H1 (cell line): ENCODE measurements at regions not wholly inside any gene's neighbourhood (a gene's known extent, or its start where the extent isn't known, plus 50 kb on each side); places are given as distances from the start of the nearest gene placed in this dataset.

Experiments used
- CTCF ChIA-PET: fragments of 300-600 bp; sonication (Branson Sonifier 250); formaldehyde crosslinking; loops from one replicate; lab custom pipeline; 2021; ENCODE audit not compliant: partially characterized antibody; lab: Charles Lee
- POLR2A ChIA-PET: fragments of 300-600 bp; sonication (Branson Sonifier 250); formaldehyde crosslinking; loops from one replicate; lab custom pipeline; 2021; ENCODE audit warnings: inconsistent platforms; ENCODE audit not compliant: partially characterized antibody; lab: Charles Lee
- DNase-seq, 2 experiments: peaks; one replicate each; pipeline versions ENCODE4 v3.0.0 to v3.0.0-alpha.2; 2010 to 2022; ENCODE audit warnings: low spot score in 2 of 2, low read depth in 1 of 2, mixed read lengths in 1 of 2
- FAIRE-seq: peaks from 2 replicates; lab custom pipeline; 2011; peaks lifted over from hg19 to GRCh38; lab: Jason Lieb, UNC
- H2AFZ ChIP-seq: 2 replicates; pipeline ENCODE4 v1.8.1; 2012; ENCODE audit warnings: low read length, inconsistent platforms
- H2AK5ac ChIP-seq: 2 replicates; pipeline ENCODE4 v1.6.1; 2013; ENCODE audit warnings: low read depth, low read length
- H2BK120ac ChIP-seq: replicated peaks from 2 replicates; pipeline ENCODE3; 2013; ENCODE audit warnings: low read depth, low read length, inconsistent platforms
- H2BK12ac ChIP-seq: 2 replicates; pipeline ENCODE4 v1.6.1; 2013; ENCODE audit warnings: low read depth, low read length
- H2BK15ac ChIP-seq: 2 replicates; pipeline ENCODE4 v1.6.1; 2013; ENCODE audit warnings: low read length
- H2BK20ac ChIP-seq: 2 replicates; pipeline ENCODE4 v1.6.1; 2013; ENCODE audit warnings: low read length
- H2BK5ac ChIP-seq: 2 replicates; pipeline ENCODE4 v1.6.1; 2013; ENCODE audit warnings: low read depth, low read length
- H3K14ac ChIP-seq: 2 replicates; pipeline ENCODE4 v1.6.1; 2013; ENCODE audit warnings: inconsistent platforms; ENCODE audit not compliant: insufficient read length
- H3K18ac ChIP-seq: 2 replicates; pipeline ENCODE4 v1.6.1; 2013; ENCODE audit warnings: low read length; ENCODE audit errors: extremely low read depth
- H3K23ac ChIP-seq: 2 replicates; pipeline ENCODE4 v1.6.1; 2013; ENCODE audit warnings: inconsistent platforms; ENCODE audit not compliant: insufficient read length
- H3K23me2 ChIP-seq: 2 replicates; pipeline ENCODE4 v1.6.1; 2013; ENCODE audit warnings: low read depth, low read length
- H3K27ac ChIP-seq: 2 replicates; pipeline ENCODE4 v1.6.1; 2011; ENCODE audit warnings: low read depth, low read length, inconsistent platforms
- H3K27me3 ChIP-seq, 4 experiments: replicated peaks in 1 of 4; 1 replicate in 1 of 4; 2 replicates in 3 of 4; pipeline versions ENCODE4 v1.6.1 to v1.8.1; 2011 to 2013; ENCODE audit warnings: low read length in 3 of 4, mild to moderate bottlenecking in 3 of 4, inconsistent platforms in 2 of 4, mixed read lengths in 2 of 4, moderate library complexity in 1 of 4; ENCODE audit not compliant: control insufficient read depth in 3 of 4, insufficient read depth in 3 of 4; ENCODE audit errors: extremely low read depth in 1 of 4
- H3K36me3 ChIP-seq, 4 experiments: 2 replicates each; pipeline versions ENCODE4 v1.6.1 to v1.8.1; 2011 to 2013; ENCODE audit warnings: mild to moderate bottlenecking in 4 of 4, low read length in 3 of 4, moderate library complexity in 2 of 4, control low read depth in 1 of 4, inconsistent platforms in 1 of 4; ENCODE audit not compliant: insufficient read depth in 4 of 4, control insufficient read depth in 2 of 4
- H3K4ac ChIP-seq: replicated peaks from 2 replicates; pipeline ENCODE3; 2013; ENCODE audit warnings: low read length, low read depth, mixed read lengths, inconsistent platforms; ENCODE audit not compliant: insufficient read length
- H3K4me1 ChIP-seq, 4 experiments: replicated peaks in 1 of 4; 1 replicate in 1 of 4; 2 replicates in 3 of 4; pipeline versions ENCODE4 v1.6.1 to v1.8.1; 2011 to 2013; ENCODE audit warnings: low read length in 3 of 4, inconsistent platforms in 2 of 4, mixed read lengths in 1 of 4; ENCODE audit not compliant: insufficient read depth in 4 of 4, control insufficient read depth in 3 of 4
- H3K4me2 ChIP-seq, 2 experiments: 2 replicates each; pipeline versions ENCODE4 v1.6.1 to v1.8.1; 2011 to 2013; ENCODE audit warnings: low read depth in 2 of 2, low read length in 2 of 2, control low read depth in 1 of 2, inconsistent platforms in 1 of 2, mild to moderate bottlenecking in 1 of 2; ENCODE audit not compliant: insufficient read depth in 1 of 2
- H3K4me3 ChIP-seq, 4 experiments: fragments of 200-600, 300-600 bp in 1 of 4; sonication (generic), shearing (Covaris generic), sonication (Bioruptor Twin) in 1 of 4; 2 replicates each; pipeline versions ENCODE4 v1.5.1 to v1.8.1; 2011 to 2016; ENCODE audit warnings: low read length in 4 of 4, low read depth in 3 of 4, control low read depth in 2 of 4, inconsistent platforms in 2 of 4, mild to moderate bottlenecking in 2 of 4, mixed read lengths in 1 of 4, moderate library complexity in 1 of 4; ENCODE audit not compliant: insufficient read depth in 2 of 4; ENCODE audit errors: extremely low read depth in 1 of 4
- H3K56ac ChIP-seq: replicated peaks from 2 replicates; pipeline ENCODE3; 2013; ENCODE audit warnings: low read depth, mild to moderate bottlenecking, mixed read lengths, low read length, inconsistent platforms; ENCODE audit not compliant: insufficient read length
- H3K79me1 ChIP-seq: 2 replicates; pipeline ENCODE4 v1.6.1; 2013; ENCODE audit warnings: low read depth, low read length, control low read depth
- H3K79me2 ChIP-seq, 2 experiments: 2 replicates each; pipeline versions ENCODE4 v1.6.1 to v1.8.1; 2012 to 2013; ENCODE audit warnings: low read length in 2 of 2, mild to moderate bottlenecking in 2 of 2, inconsistent platforms in 1 of 2; ENCODE audit not compliant: insufficient read depth in 2 of 2, control insufficient read depth in 1 of 2
- H3K9ac ChIP-seq, 4 experiments: replicated peaks in 1 of 4; 1 replicate in 1 of 4; 2 replicates in 3 of 4; pipeline versions ENCODE4 v1.6.1 to v1.8.1; 2011 to 2013; ENCODE audit warnings: low read depth in 3 of 4, low read length in 3 of 4, control low read depth in 2 of 4, mild to moderate bottlenecking in 2 of 4, moderate library complexity in 2 of 4, inconsistent platforms in 1 of 4; ENCODE audit errors: extremely low read depth in 1 of 4
- H3K9me3 ChIP-seq, 2 experiments: 2 replicates each; pipeline versions ENCODE4 v1.6.1 to v1.8.1; 2012 to 2013; ENCODE audit warnings: mild to moderate bottlenecking in 2 of 2, moderate library complexity in 2 of 2, control low read depth in 1 of 2, inconsistent platforms in 1 of 2, low read depth in 1 of 2, low read length in 1 of 2, mixed read lengths in 1 of 2; ENCODE audit not compliant: insufficient read depth in 2 of 2
- H4K20me1 ChIP-seq, 2 experiments: replicated peaks in 1 of 2; 2 replicates each; pipeline versions ENCODE3 to v1.8.1; 2011 to 2013; ENCODE audit warnings: inconsistent platforms in 2 of 2, low read length in 2 of 2, mild to moderate bottlenecking in 1 of 2; ENCODE audit not compliant: insufficient read depth in 2 of 2, control insufficient read depth in 1 of 2
- H4K5ac ChIP-seq: 2 replicates; pipeline ENCODE4 v1.6.1; 2013; ENCODE audit warnings: low read length, low read depth, mixed read lengths, inconsistent platforms; ENCODE audit not compliant: insufficient read length
- H4K8ac ChIP-seq: 2 replicates; pipeline ENCODE4 v1.8.0; 2013; ENCODE audit warnings: mild to moderate bottlenecking, moderate library complexity, low read length, inconsistent platforms; ENCODE audit not compliant: insufficient read depth; ENCODE audit errors: extremely low read depth
- H4K91ac ChIP-seq: replicated peaks from 2 replicates; pipeline ENCODE3; 2013; ENCODE audit warnings: low read length, mixed read lengths, inconsistent platforms; ENCODE audit not compliant: insufficient read length
- ASH2L ChIP-seq: fragments of 200-600, 300-600 bp; sonication (generic); IDR thresholded peaks from one replicate; pipeline ENCODE4 v1.7.1; 2017; ENCODE audit warnings: low read length
- CBX8 ChIP-seq: fragments of 300-800, 300-1000 bp; sonication (generic); IDR thresholded peaks from 2 replicates; pipeline ENCODE4 v1.7.1; 2016; ENCODE audit warnings: low read depth, low read length, borderline replicate concordance
- CHD2 ChIP-seq: IDR thresholded peaks from 2 replicates; pipeline ENCODE4 v1.6.1; 2012; ENCODE audit warnings: low read length, improper control_type of control experiment
- CREB1 ChIP-seq: IDR thresholded peaks from 2 replicates; pipeline ENCODE4 v1.6.1; 2012; ENCODE audit warnings: inconsistent platforms
- EP300 ChIP-seq, 2 experiments: IDR thresholded peaks; 1 replicate in 1 of 2; 2 replicates in 1 of 2; pipeline ENCODE4 v1.6.1; 2011 to 2012; ENCODE audit warnings: low read depth in 2 of 2, low read length in 2 of 2, mild to moderate bottlenecking in 2 of 2, borderline replicate concordance in 1 of 2, inconsistent platforms in 1 of 2, moderate library complexity in 1 of 2
- FOSL1 ChIP-seq: IDR thresholded peaks from 2 replicates; pipeline ENCODE4 v1.6.1; 2011; ENCODE audit warnings: mild to moderate bottlenecking, low read depth, low read length, moderate library complexity; ENCODE audit not compliant: insufficient read depth
- NANOG ChIP-seq: IDR thresholded peaks from 2 replicates; pipeline ENCODE4 v1.6.1; 2011; ENCODE audit warnings: low read length, low read depth, mild to moderate bottlenecking, inconsistent platforms; ENCODE audit not compliant: insufficient read depth, poor library complexity, severe bottlenecking
- NRF1 ChIP-seq: IDR thresholded peaks from 2 replicates; pipeline ENCODE4 v1.6.1; 2011; ENCODE audit warnings: mild to moderate bottlenecking, low read depth, low read length, improper control_type of control experiment
- RBBP5 ChIP-seq: IDR thresholded peaks from 2 replicates; pipeline ENCODE4 v1.7.1; 2012; ENCODE audit warnings: low read depth, mild to moderate bottlenecking, inconsistent platforms, low read length, moderate library complexity, borderline replicate concordance
- SIN3A ChIP-seq, 2 experiments: IDR thresholded peaks in 1 of 2; conservative IDR thresholded peaks in 1 of 2; 2 replicates each; pipeline ENCODE4 v1.6.1; 2011 to 2012; ENCODE audit warnings: low read length in 2 of 2, improper control_type of control experiment in 1 of 2, low read depth in 1 of 2, mild to moderate bottlenecking in 1 of 2
- SIX5 ChIP-seq: IDR thresholded peaks from 2 replicates; pipeline ENCODE4 v1.6.1; 2011; ENCODE audit warnings: mild to moderate bottlenecking, low read depth, low read length
- SRF ChIP-seq: IDR thresholded peaks from 2 replicates; pipeline ENCODE4 v1.6.1; 2011; ENCODE audit warnings: mild to moderate bottlenecking, low read depth, low read length, moderate library complexity
- SUZ12 ChIP-seq: fragments of 200-600 bp; sonication (generic); IDR thresholded peaks from 2 replicates; pipeline ENCODE4 v1.6.1; 2012; ENCODE audit warnings: mild to moderate bottlenecking, inconsistent platforms, low read length, moderate library complexity, mixed read lengths
- ZNF274 ChIP-seq: IDR thresholded peaks from 2 replicates; pipeline ENCODE4 v1.7.0; 2012; ENCODE audit warnings: low read length, borderline replicate concordance; ENCODE audit errors: extremely low read depth
- WGBS, 2 experiments: shearing (Covaris generic) in 1 of 2; methylation state at CpG; one replicate each; pipeline versions ENCODE4 v1.1.6 to v1.1.7; 2013 to 2015; ENCODE audit warnings: low lambda C conversion rate in 2 of 2, mixed read lengths in 2 of 2, inconsistent platforms in 1 of 2, low coverage in 1 of 2, missing lambda C conversion rate in 1 of 2; ENCODE audit not compliant: insufficient replicate concordance in 2 of 2, insufficient coverage in 1 of 2, insufficient read length in 1 of 2; ENCODE audit errors: extremely low coverage in 1 of 2, missing lambda C conversion rate in 1 of 2; 5-methylcytosine and 5-hydroxymethylcytosine counted together

DNA sequence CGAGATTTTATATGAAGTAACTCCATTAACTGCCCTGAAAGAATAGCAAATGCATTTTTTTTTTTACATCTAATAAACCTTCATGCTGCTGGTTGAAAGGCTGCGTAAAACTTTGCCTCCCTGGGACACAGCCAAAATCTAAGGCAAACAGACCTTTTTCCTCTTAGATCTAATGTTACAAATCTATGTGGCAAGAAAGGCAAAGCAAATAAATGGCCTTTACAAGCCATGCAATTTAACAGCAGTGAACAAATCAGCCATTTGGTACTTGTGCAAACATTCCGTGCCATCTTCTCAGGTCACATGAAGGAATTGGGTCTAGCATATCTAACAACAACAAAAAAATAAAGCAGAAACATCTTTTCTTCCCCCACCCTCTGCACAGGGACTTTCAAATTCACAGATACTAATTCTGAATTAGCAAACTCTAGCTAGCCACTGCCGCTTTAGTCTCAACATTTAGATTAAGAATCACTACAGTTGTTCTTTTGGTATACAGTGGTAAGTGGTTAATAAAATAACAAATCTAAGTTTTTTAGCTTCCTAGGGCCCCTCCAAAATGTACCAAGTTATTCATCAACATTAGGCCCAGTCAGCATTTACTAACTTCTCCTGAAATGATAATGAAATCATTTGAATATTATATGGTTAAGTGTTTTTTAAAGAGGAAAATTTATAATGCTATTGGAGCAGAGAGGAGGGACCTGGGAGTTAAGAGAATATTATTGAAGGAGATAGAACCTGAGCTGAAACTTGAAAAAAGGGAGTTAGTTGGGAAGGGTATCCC is 593.8 kb downstream of the SMARCA1 start:
- no peak overlapping the region for H3K23ac ChIP-seq
- TF ChIP-seq SIN3A (conservative IDR thresholded peaks at IDR 0.05 in 1 of 2, IDR thresholded peaks at IDR 0.05 in 1 of 2; ENCODE audit: low read depth in 1 of 2, low read length in 2 of 2) (no peak), ZNF274 (no peak), NRF1 (no peak), SIX5 (no peak), CHD2 (no peak), FOSL1 (no peak), SUZ12 (no peak), ASH2L (no peak), RBBP5 (no peak), NANOG (no peak), CBX8 (no peak), CREB1 (no peak), EP300 (IDR thresholded peaks at IDR 0.05; ENCODE audit: borderline replicate concordance in 1 of 2, low read depth in 2 of 2, low read length in 2 of 2) (no peak), SRF (no peak)

More for the DNA sequence above, 593.8 kb downstream of the SMARCA1 start:
- Histone ChIP-seq H3K23me2 (no peaks in the 10 kb centered on the region), H3K79me2 (no peaks in the 10 kb centered on the region), H3K27me3 (no peaks in the 10 kb centered on the region), H3K9me3 (no peaks in the 10 kb centered on the region), H2AK5ac (no peak overlapping the region), H3K4ac (no peak overlapping the region), H3K36me3 (no peaks in the 10 kb centered on the region), H3K27ac (no peak overlapping the region), H2BK120ac (no peak overlapping the region), H2BK20ac (no peak overlapping the region), H2BK5ac (no peak overlapping the region), H3K56ac (no peak overlapping the region), H3K9ac (no peak overlapping the region), H3K18ac (no peak overlapping the region), H2AFZ (no peak overlapping the region), H4K8ac (no peak overlapping the region), H4K91ac (no peak overlapping the region), H3K4me1 (no peaks in the 10 kb centered on the region), H3K4me2 (no peak overlapping the region), H3K14ac (no peak overlapping the region), H3K79me1 (no peaks in the 10 kb centered on the region), H2BK15ac (no peak overlapping the region), H4K20me1 (no peaks in the 10 kb centered on the region), H2BK12ac (no peak overlapping the region), H3K4me3 (no peak overlapping the region), H4K5ac (no peak overlapping the region)
- CTCF ChIA-PET = no interaction called here
- 89% methylated on average over 4 of the region's 4 CpGs; no CpG with 5 or more reads in 1 of the 2 experiments for WGBS, 2 experiments
- DNase-seq (no peak), FAIRE-seq (no peak)
- POLR2A ChIA-PET = no interaction called here
